Muscle layer of duodenum (tissue), 2 donors: ENCODE measurements at regions not wholly inside any gene's neighbourhood (a gene's known extent, or its start where the extent isn't known, plus 50 kb on each side); places are given as distances from the start of the nearest gene placed in this dataset.

Experiments used
- H3K27ac ChIP-seq: one replicate; pipeline ENCODE4 v1.7.0; 2013; ENCODE audit warnings: mild to moderate bottlenecking, low read length
- H3K27me3 ChIP-seq: one replicate; pipeline ENCODE4 v1.7.0; 2013; ENCODE audit warnings: low read depth, mild to moderate bottlenecking, control low read depth, low read length
- H3K36me3 ChIP-seq, 2 donors: one replicate each; pipeline ENCODE4 v1.7.0; 2013; ENCODE audit warnings: low read length in 2 of 2, control low read depth in 1 of 2, mild to moderate bottlenecking in 1 of 2; ENCODE audit not compliant: insufficient read depth in 2 of 2, control insufficient read depth in 1 of 2
- H3K4me1 ChIP-seq, 2 donors: one replicate each; pipeline ENCODE4 v1.7.0; 2013; ENCODE audit warnings: low read length in 2 of 2, mild to moderate bottlenecking in 2 of 2, control low read depth in 1 of 2, moderate library complexity in 1 of 2; ENCODE audit not compliant: insufficient read depth in 2 of 2, control insufficient read depth in 1 of 2
- H3K4me3 ChIP-seq, 2 donors: one replicate each; pipeline ENCODE4 v1.7.0; 2013; ENCODE audit warnings: low read length in 2 of 2, low read depth in 1 of 2, mild to moderate bottlenecking in 1 of 2
- H3K9me3 ChIP-seq, 2 donors: one replicate each; pipeline ENCODE4 v1.7.0; 2013; ENCODE audit warnings: low read length in 2 of 2, control low read depth in 1 of 2, mild to moderate bottlenecking in 1 of 2; ENCODE audit not compliant: control insufficient read depth in 1 of 2
- donor health status: healthy.

DNA sequence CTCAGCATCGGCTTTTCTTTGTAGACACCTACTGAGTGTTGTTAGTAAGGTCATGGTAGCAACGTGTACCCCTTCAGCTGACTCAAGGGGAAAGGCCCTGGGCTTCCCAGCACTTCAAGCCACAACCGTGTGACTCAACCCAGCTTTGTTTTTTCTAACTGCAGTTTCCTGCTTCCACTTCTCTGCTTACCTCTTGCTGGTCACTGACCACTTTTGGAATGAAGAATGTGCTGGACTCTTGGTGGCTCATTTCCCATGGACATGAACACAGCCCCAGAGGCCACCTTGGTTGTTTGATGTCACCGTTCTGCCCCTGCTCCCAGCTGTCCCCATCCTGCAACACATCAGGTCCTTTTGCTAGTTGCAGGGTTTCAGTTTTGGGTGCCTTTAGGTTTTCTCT lies 69.5 kb upstream of the ZNF438 start:
- no peaks in the 10 kb centered on the region for H3K27me3 ChIP-seq
- no peaks in the 10 kb centered on the region for H3K4me1 ChIP-seq
- H3K4me3 ChIP-seq = no peak overlapping the region
- no peak overlapping the region for H3K27ac ChIP-seq
- H3K36me3 ChIP-seq = no peaks in the 10 kb centered on the region
- H3K9me3 ChIP-seq = no peaks in the 10 kb centered on the region

DNA sequence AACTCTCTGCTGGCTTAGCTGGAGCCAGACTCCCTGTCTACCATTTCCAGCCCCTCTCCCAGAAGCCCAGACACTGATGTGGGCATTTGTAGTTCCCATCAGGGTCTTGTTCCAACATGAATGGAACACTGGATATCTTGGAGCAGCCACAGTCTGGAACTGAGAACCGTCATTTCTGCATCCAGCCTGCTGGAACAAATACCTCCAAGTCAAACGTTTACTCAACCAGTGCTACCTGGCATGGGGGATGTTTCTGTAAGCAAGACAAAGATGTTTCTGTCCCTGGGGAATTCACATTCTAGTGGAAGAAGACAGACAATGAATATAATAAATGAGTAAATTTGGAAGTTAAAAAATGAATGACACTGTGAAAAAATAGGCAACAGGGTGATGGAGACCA lies 70.8 kb upstream of the ZNF438 start:
- Histone ChIP-seq H3K27ac (no peak overlapping the region), H3K4me1 (no peaks in the 10 kb centered on the region), H3K4me3 (no peak overlapping the region), H3K36me3 (no peaks in the 10 kb centered on the region), H3K9me3 (no peaks in the 10 kb centered on the region), H3K27me3 (no peaks in the 10 kb centered on the region)

DNA sequence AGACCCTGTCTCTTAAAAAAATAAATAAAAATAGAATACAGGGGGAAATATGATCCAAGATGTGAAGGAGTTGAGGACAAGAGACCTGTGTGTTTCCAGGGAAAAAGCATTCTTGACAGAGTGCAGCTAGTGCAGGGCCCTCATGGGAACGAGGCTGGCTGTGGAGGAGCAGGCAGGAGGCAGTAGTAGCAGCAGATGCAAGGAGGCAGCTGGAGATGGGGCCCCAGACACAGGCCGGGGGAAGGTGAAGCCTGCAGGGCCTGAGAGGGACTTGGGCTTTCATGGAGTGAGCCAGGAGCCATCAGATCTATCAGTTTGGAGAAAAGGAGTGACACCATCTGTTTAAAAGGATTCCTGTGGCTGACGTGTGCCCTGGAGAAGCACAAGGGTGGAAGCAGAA lies 71.4 kb upstream of the ZNF438 start:
- Histone ChIP-seq H3K9me3 (no peaks in the 10 kb centered on the region), H3K4me1 (no peaks in the 10 kb centered on the region), H3K27me3 (no peaks in the 10 kb centered on the region), H3K36me3 (no peaks in the 10 kb centered on the region), H3K27ac (no peak overlapping the region), H3K4me3 (no peak overlapping the region)

DNA sequence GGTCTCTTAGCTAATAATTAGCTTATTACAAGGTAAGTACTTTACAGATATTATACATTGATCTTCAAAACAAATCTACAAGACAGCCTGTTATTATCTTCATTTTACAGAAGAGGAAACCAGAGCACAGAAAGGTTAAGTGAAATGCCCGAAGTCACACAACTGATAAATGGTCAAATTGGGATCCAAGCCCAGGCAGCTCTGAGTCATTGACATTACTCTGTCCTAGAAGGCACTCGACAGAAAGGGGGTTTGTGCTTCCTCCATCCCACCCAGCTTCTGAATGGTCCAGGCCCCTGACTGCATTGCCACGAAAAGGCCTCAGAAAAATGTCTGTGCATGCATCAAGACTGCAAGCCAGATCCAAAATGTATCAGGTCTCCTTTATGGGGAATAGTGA lies 81.3 kb upstream of the ZNF438 start:
- Histone ChIP-seq H3K36me3 (no peaks in the 10 kb centered on the region), H3K4me1 (no peaks in the 10 kb centered on the region), H3K27me3 (no peaks in the 10 kb centered on the region), H3K4me3 (no peak overlapping the region), H3K27ac (no peak overlapping the region), H3K9me3 (peaks cover 0 to 2% of the 10 kb centered on the region in 2 donors)

DNA sequence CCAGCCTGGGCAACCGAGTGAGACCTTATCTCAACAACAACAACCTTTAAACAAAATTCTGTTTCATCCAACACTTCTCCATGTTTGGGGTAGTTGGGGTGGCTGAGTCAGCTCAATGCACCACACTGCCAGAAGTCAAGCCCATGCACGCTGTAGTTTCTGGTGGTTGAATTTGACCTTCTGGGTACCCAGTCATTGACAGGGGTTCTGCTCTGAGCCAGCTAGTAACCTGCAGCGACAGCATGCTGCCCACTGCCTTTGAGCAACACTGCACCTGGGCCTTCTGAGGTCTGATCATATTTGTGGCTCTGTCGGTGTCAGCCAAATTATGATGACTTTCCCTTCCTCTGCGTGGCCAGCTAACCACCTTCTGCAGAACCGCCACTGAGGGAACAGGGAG lies 84.6 kb upstream of the ZNF438 start:
- H3K4me1 ChIP-seq = peaks cover 0 to 8% of the 10 kb centered on the region in 2 donors
- H3K4me3 ChIP-seq = no peak overlapping the region
- no peaks in the 10 kb centered on the region for H3K36me3 ChIP-seq
- H3K27ac ChIP-seq = no peak overlapping the region
- no peaks in the 10 kb centered on the region for H3K27me3 ChIP-seq
- peaks cover 0 to 2% of the 10 kb centered on the region in 2 donors for H3K9me3 ChIP-seq

DNA sequence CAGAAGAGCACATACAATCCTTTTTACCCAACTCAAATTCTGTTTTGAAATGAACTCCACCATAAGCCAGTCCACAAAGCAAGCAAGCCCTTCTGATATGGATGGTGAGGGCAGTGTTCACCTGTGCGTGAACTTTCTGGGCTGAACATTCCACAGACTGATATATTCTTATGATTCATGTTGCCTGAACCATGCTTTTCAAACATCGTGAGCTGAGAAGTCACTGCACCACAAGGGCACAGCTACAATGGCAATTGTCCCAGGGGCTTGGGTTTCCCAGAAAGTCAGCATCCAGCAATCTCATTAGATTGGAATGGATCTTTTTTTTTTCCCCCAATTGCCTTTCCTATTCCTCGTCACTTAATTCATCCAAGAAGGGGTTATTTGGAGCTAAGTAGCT lies 86.9 kb upstream of the ZNF438 start:
- Histone ChIP-seq H3K4me1 (peaks cover 0 to 11% of the 10 kb centered on the region in 2 donors), H3K27me3 (no peaks in the 10 kb centered on the region), H3K4me3 (no peak overlapping the region), H3K27ac (no peak overlapping the region), H3K36me3 (no peaks in the 10 kb centered on the region), H3K9me3 (peaks cover 0 to 2% of the 10 kb centered on the region in 2 donors)

DNA sequence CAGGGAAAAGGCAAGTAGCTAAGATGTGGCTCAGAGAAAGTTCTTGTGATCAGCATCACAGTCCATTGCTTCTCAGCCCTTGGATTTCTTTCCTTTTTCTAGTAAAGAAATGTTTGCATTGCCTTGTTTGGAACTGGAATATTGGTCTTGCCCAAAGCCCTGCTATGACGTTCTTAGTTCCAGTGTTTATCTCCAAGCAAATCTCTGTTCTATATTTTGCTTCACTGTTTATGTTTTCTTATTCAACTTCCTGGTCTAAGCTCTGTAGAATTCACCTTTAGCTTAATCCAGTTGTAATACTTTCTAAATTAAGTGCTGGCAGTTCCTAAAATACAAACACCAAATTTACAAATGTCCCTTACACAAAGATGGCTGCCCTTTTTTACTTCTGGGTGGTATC lies 88.7 kb upstream of the ZNF438 start:
- no peak overlapping the region for H3K4me3 ChIP-seq
- H3K36me3 ChIP-seq = no peaks in the 10 kb centered on the region
- H3K9me3 ChIP-seq = no peaks in the 10 kb centered on the region
- H3K27me3 ChIP-seq = no peaks in the 10 kb centered on the region
- no peak overlapping the region for H3K27ac ChIP-seq
- H3K4me1 ChIP-seq = peaks cover 0 to 11% of the 10 kb centered on the region in 2 donors

DNA sequence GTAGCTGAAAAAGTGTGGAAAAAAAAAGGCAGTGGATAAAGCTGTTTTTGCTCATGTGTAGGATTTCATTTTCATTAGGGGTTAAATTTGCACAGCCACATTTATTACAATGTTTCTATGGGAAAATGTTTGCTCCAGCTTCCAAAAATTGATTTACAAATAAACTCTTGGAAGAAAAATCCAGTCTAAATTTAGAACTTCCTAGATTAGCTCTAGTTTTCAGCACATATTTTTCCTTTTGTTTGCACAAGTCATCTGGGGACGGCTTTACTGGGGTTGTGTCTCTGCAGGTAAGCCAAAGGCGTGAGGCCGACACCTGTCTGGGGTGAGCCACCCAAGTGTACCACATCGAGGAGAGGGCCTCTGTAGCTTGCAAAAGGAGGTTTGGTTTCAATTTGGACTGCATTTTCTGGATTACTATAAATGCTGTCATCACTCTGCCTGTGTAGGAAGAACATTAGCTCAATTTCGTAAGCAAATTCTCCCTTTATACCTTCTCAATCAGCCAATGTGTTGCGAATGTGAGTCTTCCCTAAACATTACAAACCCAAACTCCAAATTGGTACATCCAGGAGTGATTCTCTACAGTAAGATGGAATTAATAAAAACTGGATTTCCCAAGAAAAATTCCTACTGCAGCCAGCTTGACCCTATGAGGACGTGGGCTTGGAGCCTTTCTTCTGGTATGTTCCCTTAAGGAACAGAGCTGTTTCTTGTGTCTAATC lies 89.5 kb upstream of the ZNF438 start:
- Histone ChIP-seq H3K4me1 (peaks cover 0 to 11% of the 10 kb centered on the region in 2 donors), H3K9me3 (no peaks in the 10 kb centered on the region), H3K4me3 (no peak overlapping the region), H3K27me3 (no peaks in the 10 kb centered on the region), H3K36me3 (no peaks in the 10 kb centered on the region), H3K27ac (no peak overlapping the region)

DNA sequence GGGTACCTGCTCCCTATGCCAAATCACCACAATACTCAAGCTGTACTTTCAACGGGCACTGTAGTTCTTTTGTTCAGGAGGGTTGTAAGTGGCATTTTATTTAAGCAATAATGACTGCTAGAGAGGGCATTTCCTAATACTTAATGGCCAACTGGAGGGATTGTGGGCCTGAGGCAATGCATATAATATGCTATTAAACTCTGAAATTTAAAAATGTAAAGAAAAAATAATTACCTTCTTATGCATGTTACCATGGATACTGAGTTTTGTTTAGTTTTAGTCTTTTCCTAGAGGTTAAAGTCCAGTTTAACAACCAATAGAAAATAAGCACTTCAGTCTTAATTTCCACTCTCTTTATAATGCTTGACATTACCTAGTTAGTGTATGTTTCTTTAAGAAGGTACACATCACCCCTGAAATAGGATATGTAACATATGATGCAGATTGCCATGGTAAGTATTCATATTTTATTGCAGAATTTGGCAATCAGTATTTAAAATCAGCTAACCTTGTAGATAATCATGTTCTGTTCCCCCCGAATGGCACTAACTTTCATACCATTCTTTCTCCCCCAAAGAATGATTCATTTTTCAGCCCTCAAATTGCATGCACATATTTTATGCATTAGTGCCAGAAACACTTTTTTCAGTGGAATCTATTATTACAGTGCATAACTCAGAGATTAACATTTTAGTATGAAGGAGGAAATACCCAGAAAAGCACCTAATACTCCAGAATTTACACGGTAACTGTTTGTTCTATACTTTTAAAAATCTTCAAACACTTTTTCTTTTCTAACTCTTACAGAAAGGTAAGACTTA lies 90.3 kb upstream of the ZNF438 start:
- H3K4me1 ChIP-seq = peaks cover 0 to 11% of the 10 kb centered on the region in 2 donors
- H3K36me3 ChIP-seq = no peaks in the 10 kb centered on the region
- no peak overlapping the region for H3K4me3 ChIP-seq
- no peaks in the 10 kb centered on the region for H3K9me3 ChIP-seq
- no peak overlapping the region for H3K27ac ChIP-seq
- no peaks in the 10 kb centered on the region for H3K27me3 ChIP-seq

DNA sequence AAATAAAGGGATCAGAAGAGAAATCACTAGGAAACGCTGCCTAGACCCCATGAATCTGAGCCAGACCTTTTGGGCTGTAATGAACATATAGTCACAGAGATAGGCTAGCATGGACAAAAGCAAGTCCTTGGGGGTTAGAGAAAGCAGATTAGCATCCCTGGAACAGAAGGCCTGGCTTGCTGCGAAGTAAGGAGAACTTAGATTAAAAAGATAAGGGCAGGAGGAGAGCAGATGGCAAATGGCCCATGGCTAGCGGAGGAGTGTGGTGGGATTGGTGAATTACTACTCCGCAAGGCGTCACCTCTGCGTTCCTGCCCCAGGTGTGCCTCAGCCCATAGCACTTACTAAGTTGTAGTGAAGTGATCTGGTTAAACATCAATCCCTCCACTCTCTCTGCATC lies 92.3 kb upstream of the ZNF438 start:
- Histone ChIP-seq H3K36me3 (no peaks in the 10 kb centered on the region), H3K4me1 (peaks cover 0 to 8% of the 10 kb centered on the region in 2 donors), H3K9me3 (no peaks in the 10 kb centered on the region), H3K27me3 (no peaks in the 10 kb centered on the region), H3K4me3 (no peak overlapping the region), H3K27ac (no peak overlapping the region)

DNA sequence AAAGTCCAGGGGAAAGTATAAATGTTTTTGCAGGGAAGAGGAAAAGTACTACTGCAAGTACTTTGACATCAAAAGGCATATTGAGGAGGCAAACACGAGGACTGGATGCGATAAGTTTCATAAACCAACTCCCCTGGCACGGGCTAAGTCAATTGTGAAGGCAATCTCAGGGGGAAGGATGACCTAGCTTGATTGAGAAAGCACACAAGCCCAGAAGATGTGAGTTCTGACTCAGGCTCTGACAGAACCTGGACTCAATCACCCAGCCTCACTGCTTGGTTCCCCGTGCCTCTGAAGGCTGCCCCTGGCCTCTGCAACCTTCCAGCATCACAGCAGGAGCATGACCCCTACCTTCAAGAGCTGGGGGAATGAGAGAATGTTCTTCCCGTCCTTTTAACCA lies 93.2 kb upstream of the ZNF438 start:
- Histone ChIP-seq H3K4me1 (peaks cover 0 to 12% of the 10 kb centered on the region in 2 donors), H3K36me3 (no peaks in the 10 kb centered on the region), H3K27ac (no peak overlapping the region), H3K9me3 (no peaks in the 10 kb centered on the region), H3K4me3 (no peak overlapping the region), H3K27me3 (no peaks in the 10 kb centered on the region)
